CD14-positive monocyte (primary cell): ENCODE measurements at regions not wholly inside any gene's neighbourhood (a gene's known extent, or its start where the extent isn't known, plus 50 kb on each side); places are given as distances from the start of the nearest gene placed in this dataset.
A peak's percentile ranks its signal among the peaks of the same experiment; 100 is the strongest.

Experiments used
- DNase-seq, 3 donors: peaks; one replicate each; pipeline ENCODE4 v3.0.0-alpha.2; 2011 to 2022
- H2AFZ ChIP-seq: 2 replicates; pipeline ENCODE4 v1.6.0; 2012; ENCODE audit warnings: mild to moderate bottlenecking, low read depth, low read length, inconsistent platforms; ENCODE audit not compliant: insufficient read depth, poor library complexity, severe bottlenecking
- H3K27ac ChIP-seq, 2 donors: 1 replicate in 1 of 2; 2 replicates in 1 of 2; pipeline ENCODE4 v1.5.1; 2012 to 2013; ENCODE audit warnings: low read length in 2 of 2, control low read depth in 1 of 2, inconsistent platforms in 1 of 2, low read depth in 1 of 2, mild to moderate bottlenecking in 1 of 2
- H3K27me3 ChIP-seq, 2 donors: one replicate each; pipeline versions ENCODE4 v1.6.0 to v1.6.1; 2011 to 2013; ENCODE audit warnings: low read length in 2 of 2; ENCODE audit not compliant: control insufficient read depth in 2 of 2, insufficient read depth in 2 of 2
- H3K36me3 ChIP-seq, 2 donors: replicated peaks in 1 of 2; 1 replicate in 1 of 2; 2 replicates in 1 of 2; pipeline versions ENCODE4 v1.5.1 to v1.6.1; 2012 to 2013; ENCODE audit warnings: low read length in 2 of 2, control low read depth in 1 of 2, inconsistent platforms in 1 of 2, mild to moderate bottlenecking in 1 of 2; ENCODE audit not compliant: insufficient read depth in 2 of 2, control insufficient read depth in 1 of 2
- H3K4me1 ChIP-seq, 2 donors: 1 replicate in 1 of 2; 2 replicates in 1 of 2; pipeline versions ENCODE4 v1.5.1 to v1.6.1; 2012 to 2013; ENCODE audit warnings: low read length in 2 of 2, control low read depth in 1 of 2, inconsistent platforms in 1 of 2, mild to moderate bottlenecking in 1 of 2, moderate library complexity in 1 of 2; ENCODE audit not compliant: insufficient read depth in 2 of 2, control insufficient read depth in 1 of 2
- H3K4me2 ChIP-seq: replicated peaks from 2 replicates; pipeline ENCODE3; 2012; ENCODE audit warnings: low read length, moderate library complexity, mild to moderate bottlenecking; ENCODE audit not compliant: poor library complexity, severe bottlenecking; ENCODE audit errors: extremely low read depth
- H3K4me3 ChIP-seq, 3 experiments: fragments of 200-600 bp in 1 of 3; sonication (generic) in 1 of 3; replicated peaks in 1 of 3; 1 replicate in 2 of 3; 2 replicates in 1 of 3; pipeline ENCODE4 v1.5.1; 2011 to 2013; ENCODE audit warnings: low read length in 3 of 3, mild to moderate bottlenecking in 3 of 3, control low read depth in 2 of 3, low read depth in 2 of 3, inconsistent platforms in 1 of 3, moderate library complexity in 1 of 3
- H3K79me2 ChIP-seq: 2 replicates; pipeline ENCODE4 v1.6.0; 2012; ENCODE audit warnings: mild to moderate bottlenecking, control low read depth, inconsistent platforms, low read length, moderate library complexity; ENCODE audit not compliant: insufficient read depth
- H3K9ac ChIP-seq: 2 replicates; pipeline ENCODE4 v1.6.0; 2017; ENCODE audit warnings: low read length, mild to moderate bottlenecking; ENCODE audit not compliant: insufficient read depth, poor library complexity, severe bottlenecking
- H3K9me3 ChIP-seq, 2 donors: replicated peaks in 1 of 2; 1 replicate in 1 of 2; 2 replicates in 1 of 2; pipeline versions ENCODE4 v1.5.1 to v1.6.1; 2012 to 2013; ENCODE audit warnings: low read length in 2 of 2, control low read depth in 1 of 2; ENCODE audit not compliant: control insufficient read depth in 1 of 2, insufficient read depth in 1 of 2
- H4K20me1 ChIP-seq: 2 replicates; pipeline ENCODE4 v1.6.0; 2012; ENCODE audit warnings: mild to moderate bottlenecking, low read length, control low read depth, moderate library complexity; ENCODE audit not compliant: insufficient read depth
- H3K27ac Mint-ChIP-seq, 7 donors: one replicate each; pipeline ENCODE4 v1.8.0; 2020; ENCODE audit warnings: mild to moderate bottlenecking in 7 of 7, mixed read lengths in 7 of 7, moderate library complexity in 6 of 7, inconsistent platforms in 2 of 7
- H3K27me3 Mint-ChIP-seq, 3 donors: one replicate each; pipeline ENCODE4 v1.8.0; 2021 to 2022; ENCODE audit warnings: low read depth in 3 of 3, mild to moderate bottlenecking in 3 of 3, mixed read lengths in 3 of 3, moderate library complexity in 3 of 3, inconsistent platforms in 1 of 3
- H3K36me3 Mint-ChIP-seq, 2 donors: one replicate each; pipeline ENCODE4 v1.8.0; 2020; ENCODE audit warnings: mixed read lengths in 2 of 2, inconsistent platforms in 1 of 2, mild to moderate bottlenecking in 1 of 2
- H3K4me1 Mint-ChIP-seq: one replicate; pipeline ENCODE4 v1.8.0; 2020; ENCODE audit warnings: mild to moderate bottlenecking, mixed read lengths
- H3K4me3 Mint-ChIP-seq, 2 donors: one replicate each; pipeline ENCODE4 v1.8.0; 2020; ENCODE audit warnings: mild to moderate bottlenecking in 2 of 2, mixed read lengths in 2 of 2, moderate library complexity in 1 of 2
- H3K9me3 Mint-ChIP-seq, 7 donors: one replicate each; pipeline ENCODE4 v1.8.0; 2020 to 2022; ENCODE audit warnings: mixed read lengths in 7 of 7, mild to moderate bottlenecking in 6 of 7, moderate library complexity in 6 of 7, inconsistent platforms in 2 of 7
- WGBS: methylation state at CpG from one replicate; pipeline ENCODE4 v1.1.5; 2013; ENCODE audit warnings: missing lambda C conversion rate; ENCODE audit not compliant: insufficient coverage; 5-methylcytosine and 5-hydroxymethylcytosine counted together
- intact Hi-C, 2 donors: fragments of 100-400 bp; cut with micrococcal nuclease; formaldehyde crosslinking; loops; one replicate each; pipeline versions ENCODE4 v1.15.0 to v1.15.1; 2023
- TF ChIP-seq, protein P1 (sequence below): fragments of 200-600 bp; IDR thresholded peaks from one replicate; pipeline ENCODE4 v1.8.0; 2022; ENCODE audit warnings: antibody characterized with exemption, mild to moderate bottlenecking

DNA sequence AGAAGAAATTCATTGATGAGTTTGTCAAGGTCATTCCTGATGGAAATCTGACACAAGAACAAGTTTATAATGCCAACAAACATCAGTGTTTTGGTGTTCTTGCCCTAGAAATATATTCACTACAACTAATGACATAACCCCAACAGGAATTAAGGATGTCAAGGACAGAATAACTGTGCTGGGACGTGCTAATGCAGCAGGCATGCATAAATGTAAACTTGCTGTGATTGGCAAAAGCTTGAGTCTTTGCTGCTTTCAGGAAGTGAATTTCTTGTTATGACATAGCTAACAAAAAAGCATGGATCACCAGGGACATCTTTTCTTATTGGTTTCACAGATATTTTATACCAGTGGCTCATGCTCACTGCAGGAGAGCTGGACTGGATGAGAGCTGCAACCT lies 144.6 kb downstream of the KCTD12 start:
- no peaks in the 10 kb centered on the region for H3K27me3 ChIP-seq
- H3K4me2 ChIP-seq, result no peak overlapping the region
- H3K36me3 ChIP-seq, result no peaks in the 10 kb centered on the region
- no peaks in the 10 kb centered on the region for H3K79me2 ChIP-seq
- H3K4me3 ChIP-seq, result peak overlapping the region in 1 of 3 experiments; percentile 14
- H3K4me1 ChIP-seq, result peaks cover 36 to 38% of the 10 kb centered on the region in 2 donors
- H3K27ac ChIP-seq, result peak overlapping the region in 1 of 2 donors; percentile 5
- 100% methylated on average over 1 of the region's 1 CpG for WGBS
- H3K9ac ChIP-seq, result no peak overlapping the region
- no peaks in the 10 kb centered on the region for H3K27me3 Mint-ChIP-seq
- H3K27ac Mint-ChIP-seq, result no peak overlapping the region
- no peaks in the 10 kb centered on the region for H4K20me1 ChIP-seq
- H3K9me3 Mint-ChIP-seq, result peaks cover 8 to 26% (median 15%) of the 10 kb centered on the region in 7 donors
- intact Hi-C loops, result loop anchor here in 1 of 2 donors (10.0 kb wide), 1 partner anchor 53 kb away; no protein-coding TSS in a partner anchor
- no peak overlapping the region for H2AFZ ChIP-seq
- peaks cover 3 to 5% of the 10 kb centered on the region in 2 donors for H3K36me3 Mint-ChIP-seq
- no peak for DNase-seq
- peaks cover 49% of the 10 kb centered on the region for H3K4me1 Mint-ChIP-seq
- TF ChIP-seq, protein P1, sequence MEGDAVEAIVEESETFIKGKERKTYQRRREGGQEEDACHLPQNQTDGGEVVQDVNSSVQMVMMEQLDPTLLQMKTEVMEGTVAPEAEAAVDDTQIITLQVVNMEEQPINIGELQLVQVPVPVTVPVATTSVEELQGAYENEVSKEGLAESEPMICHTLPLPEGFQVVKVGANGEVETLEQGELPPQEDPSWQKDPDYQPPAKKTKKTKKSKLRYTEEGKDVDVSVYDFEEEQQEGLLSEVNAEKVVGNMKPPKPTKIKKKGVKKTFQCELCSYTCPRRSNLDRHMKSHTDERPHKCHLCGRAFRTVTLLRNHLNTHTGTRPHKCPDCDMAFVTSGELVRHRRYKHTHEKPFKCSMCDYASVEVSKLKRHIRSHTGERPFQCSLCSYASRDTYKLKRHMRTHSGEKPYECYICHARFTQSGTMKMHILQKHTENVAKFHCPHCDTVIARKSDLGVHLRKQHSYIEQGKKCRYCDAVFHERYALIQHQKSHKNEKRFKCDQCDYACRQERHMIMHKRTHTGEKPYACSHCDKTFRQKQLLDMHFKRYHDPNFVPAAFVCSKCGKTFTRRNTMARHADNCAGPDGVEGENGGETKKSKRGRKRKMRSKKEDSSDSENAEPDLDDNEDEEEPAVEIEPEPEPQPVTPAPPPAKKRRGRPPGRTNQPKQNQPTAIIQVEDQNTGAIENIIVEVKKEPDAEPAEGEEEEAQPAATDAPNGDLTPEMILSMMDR, result no peak
- H3K4me3 Mint-ChIP-seq, result no peak overlapping the region
- peaks cover 8 to 24% of the 10 kb centered on the region in 2 donors for H3K9me3 ChIP-seq

GRCh38 chr13:76741046-76741445 lies 145.2 kb downstream of the KCTD12 start:
- WGBS, result 100% methylated on average over 1 of the region's 1 CpG
- Mint-ChIP-seq H3K4me3 (no peak overlapping the region), H3K9me3 (peaks cover 8 to 26% (median 15%) of the 10 kb centered on the region in 7 donors), H3K4me1 (peaks cover 50% of the 10 kb centered on the region), H3K27me3 (no peaks in the 10 kb centered on the region), H3K36me3 (peaks cover 3 to 5% of the 10 kb centered on the region in 2 donors), H3K27ac (no peak overlapping the region)
- no peaks in the 10 kb centered on the region for H4K20me1 ChIP-seq
- no peak for DNase-seq
- H3K9me3 ChIP-seq, result peaks cover 8 to 24% of the 10 kb centered on the region in 2 donors
- H3K36me3 ChIP-seq, result no peaks in the 10 kb centered on the region
- no peaks in the 10 kb centered on the region for H3K27me3 ChIP-seq
- intact Hi-C loops, result loop anchor here in 1 of 2 donors (10.0 kb wide), 1 partner anchor 54 kb away; no protein-coding TSS in a partner anchor
- no peaks in the 10 kb centered on the region for H3K79me2 ChIP-seq
- no peak overlapping the region for H3K4me2 ChIP-seq
- no peak overlapping the region for H3K4me3 ChIP-seq
- H3K9ac ChIP-seq, result no peak overlapping the region
- no peak overlapping the region for H2AFZ ChIP-seq
- H3K27ac ChIP-seq, result peak overlapping the region in 1 of 2 donors; percentile 5
- TF ChIP-seq, protein P1, result no peak
- peaks cover 36 to 38% of the 10 kb centered on the region in 2 donors for H3K4me1 ChIP-seq
